ENCODE measurements at regions not wholly inside any gene's neighbourhood (a gene's known extent, or its start where the extent isn't known, plus 50 kb on each side); places are given as distances from the start of the nearest gene placed in this dataset.
"Not testable (repeated sequence)": the region's sequence is repeated elsewhere in the genome, so short reads cannot be mapped to it uniquely, and the experiment has no call there.

- DNase-seq (no peak), ATAC-seq (no peak)
- in situ Hi-C loops (cut with MboI; ENCODE audit: low sequenced_read_pairs in 4 of 4) (no loop called here), intact Hi-C loops (cut with DNase I; ENCODE audit: low total_unique reads) (no loop called here)
- H3K27ac ChIP-seq = no peak overlapping the region
- H3K4me3 ChIP-seq = no peak overlapping the region
- no peaks in the 10 kb centered on the region for H3K36me3 ChIP-seq
- no peak for TF ChIP-seq POLR2A (IDR thresholded peaks at IDR 0.05)
- TF ChIP-seq CTCF (IDR thresholded peaks at IDR 0.05 in 4 of 5, conservative IDR thresholded peaks at IDR 0.05 in 1 of 5) = no peak
- H3K27me3 ChIP-seq = no peaks in the 10 kb centered on the region
- H3K4me1 ChIP-seq = no peaks in the 10 kb centered on the region
- H3K9me3 ChIP-seq = no peaks in the 10 kb centered on the region
Observed at GRCh38 chr11:81245791-81246190, 1487.9 kb downstream of the FAM181B start.

GRCh38 chr11:81241672-81242275, 1491.9 kb downstream of the FAM181B start:
- Histone ChIP-seq H3K27me3 (no peaks in the 10 kb centered on the region), H3K4me1 (no peaks in the 10 kb centered on the region), H3K4me3 (no peak overlapping the region), H3K36me3 (no peaks in the 10 kb centered on the region), H3K27ac (no peak overlapping the region), H3K9me3 (no peaks in the 10 kb centered on the region)
- ATAC-seq (no peak), DNase-seq (no peak)
- intact Hi-C loops (cut with DNase I; ENCODE audit: low total_unique reads) = no loop called here
- TF ChIP-seq CTCF (IDR thresholded peaks at IDR 0.05 in 4 of 5, conservative IDR thresholded peaks at IDR 0.05 in 1 of 5) (no peak), POLR2A (IDR thresholded peaks at IDR 0.05) (no peak)
- in situ Hi-C loops (cut with MboI; ENCODE audit: low sequenced_read_pairs in 4 of 4) = no loop called here

GRCh38 chr11:81237139-81237538, 1496.5 kb downstream of the FAM181B start:
- intact Hi-C loops (cut with DNase I; ENCODE audit: low total_unique reads) (no loop called here), in situ Hi-C loops (cut with MboI; ENCODE audit: low sequenced_read_pairs in 4 of 4) (no loop called here)
- no peaks in the 10 kb centered on the region for H3K9me3 ChIP-seq
- H3K36me3 ChIP-seq = no peaks in the 10 kb centered on the region
- H3K4me1 ChIP-seq = no peaks in the 10 kb centered on the region
- DNase-seq = no peak
- no peak overlapping the region for H3K27ac ChIP-seq
- no peak overlapping the region for H3K4me3 ChIP-seq
- ATAC-seq = no peak
- H3K27me3 ChIP-seq = no peaks in the 10 kb centered on the region
- TF ChIP-seq POLR2A (IDR thresholded peaks at IDR 0.05) (no peak), CTCF (IDR thresholded peaks at IDR 0.05 in 4 of 5, conservative IDR thresholded peaks at IDR 0.05 in 1 of 5) (no peak)

GRCh38 chr11:81227409-81227808, 1506.3 kb downstream of the FAM181B start:
- H3K4me3 ChIP-seq; intact Hi-C loops (cut with DNase I; ENCODE audit: low total_unique reads); H3K36me3 ChIP-seq; ATAC-seq; H3K4me1 ChIP-seq; H3K27me3 ChIP-seq; H3K9me3 ChIP-seq; in situ Hi-C loops (cut with MboI; ENCODE audit: low sequenced_read_pairs in 4 of 4); H3K27ac ChIP-seq; DNase-seq: not testable (repeated sequence)

- intact Hi-C loops (cut with DNase I; ENCODE audit: low total_unique reads) (no loop called here), in situ Hi-C loops (cut with MboI; ENCODE audit: low sequenced_read_pairs in 4 of 4) (no loop called here)
- DNase-seq (no peak), ATAC-seq (no peak)
- no peaks in the 10 kb centered on the region for H3K9me3 ChIP-seq
- H3K36me3 ChIP-seq = no peaks in the 10 kb centered on the region
- no peaks in the 10 kb centered on the region for H3K4me1 ChIP-seq
- no peak for TF ChIP-seq POLR2A (IDR thresholded peaks at IDR 0.05)
- no peak for TF ChIP-seq CTCF (IDR thresholded peaks at IDR 0.05 in 4 of 5, conservative IDR thresholded peaks at IDR 0.05 in 1 of 5)
- no peak overlapping the region for H3K27ac ChIP-seq
- no peak overlapping the region for H3K4me3 ChIP-seq
- H3K27me3 ChIP-seq = no peaks in the 10 kb centered on the region
Observed at GRCh38 chr11:81224396-81224795, 1509.3 kb downstream of the FAM181B start.

Measured in gastrocnemius medialis (tissue), 4 donors.